Mesendoderm (in vitro differentiated cells): ENCODE measurements at regions not wholly inside any gene's neighbourhood (a gene's known extent, or its start where the extent isn't known, plus 50 kb on each side); places are given as distances from the start of the nearest gene placed in this dataset.

ENCODE experiments used
- DNase-seq: peaks from one replicate; pipeline ENCODE4 v3.0.0; 2013
- H2AK5ac ChIP-seq: 2 replicates; pipeline ENCODE4 v1.6.1; 2013; ENCODE audit warnings: low read length, inconsistent platforms
- H2BK120ac ChIP-seq: 2 replicates; pipeline ENCODE4 v1.6.1; 2013; ENCODE audit warnings: low read depth, mild to moderate bottlenecking, low read length, moderate library complexity, mixed read lengths
- H2BK15ac ChIP-seq: replicated peaks from 2 replicates; pipeline ENCODE4 v1.6.1; 2013; ENCODE audit warnings: low read depth, mild to moderate bottlenecking, moderate library complexity
- H2BK5ac ChIP-seq: 2 replicates; pipeline ENCODE4 v1.6.1; 2013; ENCODE audit warnings: low read length, inconsistent platforms
- H3K18ac ChIP-seq: 2 replicates; pipeline ENCODE4 v1.6.1; 2013; ENCODE audit warnings: mild to moderate bottlenecking, low read length, mixed read lengths
- H3K23ac ChIP-seq: one replicate; pipeline ENCODE4 v1.6.1; 2013; ENCODE audit warnings: low read length
- H3K27ac ChIP-seq: 2 replicates; pipeline ENCODE4 v1.5.1; 2013; ENCODE audit warnings: low read depth, mild to moderate bottlenecking, inconsistent platforms, low read length, moderate library complexity
- H3K27me3 ChIP-seq: 2 replicates; pipeline ENCODE4 v1.6.1; 2013; ENCODE audit warnings: low read length, control low read depth, mild to moderate bottlenecking, inconsistent platforms; ENCODE audit not compliant: insufficient read depth, poor library complexity
- H3K36me3 ChIP-seq: 2 replicates; pipeline ENCODE4 v1.6.1; 2013; ENCODE audit warnings: low read length, inconsistent platforms; ENCODE audit not compliant: control insufficient read depth, insufficient read depth
- H3K4ac ChIP-seq: one replicate; pipeline ENCODE4 v1.6.1; 2013; ENCODE audit warnings: low read depth, mild to moderate bottlenecking, low read length, moderate library complexity
- H3K4me1 ChIP-seq: 2 replicates; pipeline ENCODE4 v1.6.1; 2013; ENCODE audit warnings: low read depth, low read length, inconsistent platforms; ENCODE audit not compliant: control insufficient read depth
- H3K4me2 ChIP-seq: 2 replicates; pipeline ENCODE4 v1.6.1; 2013; ENCODE audit warnings: low read length
- H3K4me3 ChIP-seq: 2 replicates; pipeline ENCODE4 v1.5.1; 2013; ENCODE audit warnings: mild to moderate bottlenecking, low read length
- H3K56ac ChIP-seq: one replicate; pipeline ENCODE4 v1.6.1; 2013; ENCODE audit warnings: low read length
- H3K79me1 ChIP-seq: 2 replicates; pipeline ENCODE4 v1.6.1; 2013; ENCODE audit warnings: low read length, inconsistent platforms
- H3K79me2 ChIP-seq: 2 replicates; pipeline ENCODE4 v1.6.1; 2013; ENCODE audit warnings: mild to moderate bottlenecking, low read length; ENCODE audit not compliant: control insufficient read depth, insufficient read depth
- H3K9ac ChIP-seq: 2 replicates; pipeline ENCODE4 v1.6.1; 2013; ENCODE audit warnings: low read length, inconsistent platforms
- H4K5ac ChIP-seq: one replicate; pipeline ENCODE4 v1.6.1; 2013; ENCODE audit warnings: low read length
- H4K8ac ChIP-seq: one replicate; pipeline ENCODE4 v1.6.1; 2013; ENCODE audit warnings: low read depth, mild to moderate bottlenecking, control low read depth, low read length, moderate library complexity
- WGBS: extraction: QIAGEN DNeasy Blood & Tissue Kit; methylation state at CpG from one replicate; pipeline ENCODE4 v1.1.7; 2013; ENCODE audit warnings: low lambda C conversion rate, missing lambda C conversion rate; ENCODE audit not compliant: insufficient coverage; ENCODE audit errors: extremely low coverage; 5-methylcytosine and 5-hydroxymethylcytosine counted together

DNA sequence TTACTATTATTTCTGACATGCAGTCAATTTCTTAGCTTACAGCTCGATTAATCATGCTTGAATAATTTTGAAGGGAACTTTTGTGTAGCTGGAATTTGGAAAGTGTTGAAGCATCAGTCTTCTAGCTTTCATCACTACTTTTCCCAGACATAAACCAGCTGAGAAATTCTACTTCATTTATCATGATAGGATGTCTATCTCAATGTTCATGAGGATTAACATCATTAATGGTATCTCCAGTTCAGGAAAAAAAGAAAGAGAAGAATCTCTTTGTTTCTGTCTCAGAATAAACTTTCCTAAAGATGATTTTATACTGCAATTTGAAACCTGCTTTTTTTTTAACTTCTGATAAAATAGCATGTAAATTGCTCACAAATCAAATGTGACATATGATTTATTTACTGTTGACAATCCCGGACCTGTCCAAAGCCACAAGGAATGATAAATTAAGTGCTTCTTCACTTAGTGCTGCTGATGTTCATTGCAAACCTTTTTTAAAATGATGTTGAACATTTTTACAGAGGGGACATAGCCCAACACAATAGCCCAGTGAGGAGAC lies 412.1 kb upstream of the CLINT1 start:
- no peak overlapping the region for H3K4me3 ChIP-seq
- no peak overlapping the region for H2AK5ac ChIP-seq
- H3K56ac ChIP-seq = no peak overlapping the region
- H4K8ac ChIP-seq = no peak overlapping the region
- no peak overlapping the region for H3K23ac ChIP-seq
- H3K18ac ChIP-seq = no peak overlapping the region
- WGBS = no CpG with 5 or more reads among the region's 2 CpGs
- H2BK15ac ChIP-seq = no peak overlapping the region
- H3K4me1 ChIP-seq = peaks cover 3% of the 10 kb centered on the region
- H3K9ac ChIP-seq = no peak overlapping the region
- H3K79me1 ChIP-seq = no peaks in the 10 kb centered on the region
- no peaks in the 10 kb centered on the region for H3K36me3 ChIP-seq
- H3K27ac ChIP-seq = no peak overlapping the region
- H4K5ac ChIP-seq = no peak overlapping the region
- no peak overlapping the region for H2BK120ac ChIP-seq
- no peak overlapping the region for H2BK5ac ChIP-seq
- no peaks in the 10 kb centered on the region for H3K79me2 ChIP-seq
- H3K27me3 ChIP-seq = no peaks in the 10 kb centered on the region
- no peak overlapping the region for H3K4ac ChIP-seq
- no peak for DNase-seq
- no peak overlapping the region for H3K4me2 ChIP-seq

DNA sequence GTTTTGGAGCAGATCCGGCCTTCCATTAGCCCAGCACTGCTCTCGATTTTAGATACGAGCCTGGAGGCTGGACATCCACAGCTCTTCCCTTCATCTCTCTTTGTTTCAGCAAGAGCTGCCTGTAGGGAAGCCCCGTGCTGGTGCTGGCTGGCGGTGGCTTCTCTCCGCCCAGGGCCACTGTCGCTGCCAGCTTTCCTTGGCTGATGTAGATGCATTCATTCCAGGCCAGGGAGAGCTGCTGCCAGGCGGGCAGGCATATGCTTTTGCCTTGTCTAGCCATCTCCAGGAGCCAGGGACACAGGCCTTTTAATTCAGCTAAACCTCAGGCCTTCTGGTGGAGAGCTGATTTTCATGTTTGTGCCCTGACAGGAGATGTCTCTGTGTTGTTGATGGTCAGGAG lies 409.3 kb upstream of the CLINT1 start:
- Histone ChIP-seq H3K4me2 (no peak overlapping the region), H3K18ac (no peak overlapping the region)
- no CpG with 5 or more reads among the region's 8 CpGs for WGBS

DNA sequence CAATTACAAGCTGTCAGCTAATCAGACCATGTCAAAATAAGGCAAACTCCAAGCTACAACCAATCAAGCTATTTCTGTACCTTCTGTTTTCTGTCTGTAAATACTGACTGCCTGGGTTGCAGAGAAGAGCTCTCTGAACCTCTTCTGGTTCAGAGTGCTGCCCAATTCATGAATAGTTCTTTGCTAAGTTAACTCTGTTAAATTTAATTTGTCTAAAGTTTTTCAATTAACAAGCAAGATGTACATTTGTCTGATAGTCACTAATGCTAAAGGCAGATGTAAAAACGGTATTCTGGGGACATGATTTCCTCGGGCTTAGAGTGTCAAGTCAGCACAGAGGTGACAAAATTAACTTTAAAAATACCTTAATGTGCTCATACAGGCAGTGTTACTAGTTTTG lies 408.3 kb upstream of the CLINT1 start:
- Histone ChIP-seq H4K5ac (no peak overlapping the region), H3K23ac (no peak overlapping the region), H2AK5ac (no peak overlapping the region), H3K4me1 (no peaks in the 10 kb centered on the region), H2BK5ac (no peak overlapping the region), H3K4me2 (no peak overlapping the region), H2BK120ac (no peak overlapping the region), H3K36me3 (no peaks in the 10 kb centered on the region), H3K79me1 (no peaks in the 10 kb centered on the region), H4K8ac (no peak overlapping the region), H2BK15ac (no peak overlapping the region), H3K9ac (no peak overlapping the region), H3K79me2 (no peaks in the 10 kb centered on the region), H3K4me3 (no peak overlapping the region), H3K18ac (no peak overlapping the region), H3K27me3 (no peaks in the 10 kb centered on the region), H3K56ac (no peak overlapping the region), H3K4ac (no peak overlapping the region), H3K27ac (no peak overlapping the region)
- no CpG with 5 or more reads among the region's 2 CpGs for WGBS
- no peak for DNase-seq

More for the DNA sequence above, 409.3 kb upstream of the CLINT1 start:
- no peak overlapping the region for H2BK5ac ChIP-seq
- no peak overlapping the region for H2BK120ac ChIP-seq
- peaks cover 2% of the 10 kb centered on the region for H3K4me1 ChIP-seq
- DNase-seq = no peak
- no peak overlapping the region for H4K5ac ChIP-seq
- H3K56ac ChIP-seq = no peak overlapping the region
- no peaks in the 10 kb centered on the region for H3K79me1 ChIP-seq
- H3K79me2 ChIP-seq = no peaks in the 10 kb centered on the region
- no peaks in the 10 kb centered on the region for H3K36me3 ChIP-seq
- H3K4ac ChIP-seq = no peak overlapping the region
- no peak overlapping the region for H2AK5ac ChIP-seq
- no peak overlapping the region for H3K4me3 ChIP-seq
- no peak overlapping the region for H4K8ac ChIP-seq
- H2BK15ac ChIP-seq = no peak overlapping the region
- H3K23ac ChIP-seq = no peak overlapping the region
- H3K9ac ChIP-seq = no peak overlapping the region
- no peaks in the 10 kb centered on the region for H3K27me3 ChIP-seq
- H3K27ac ChIP-seq = no peak overlapping the region

DNA sequence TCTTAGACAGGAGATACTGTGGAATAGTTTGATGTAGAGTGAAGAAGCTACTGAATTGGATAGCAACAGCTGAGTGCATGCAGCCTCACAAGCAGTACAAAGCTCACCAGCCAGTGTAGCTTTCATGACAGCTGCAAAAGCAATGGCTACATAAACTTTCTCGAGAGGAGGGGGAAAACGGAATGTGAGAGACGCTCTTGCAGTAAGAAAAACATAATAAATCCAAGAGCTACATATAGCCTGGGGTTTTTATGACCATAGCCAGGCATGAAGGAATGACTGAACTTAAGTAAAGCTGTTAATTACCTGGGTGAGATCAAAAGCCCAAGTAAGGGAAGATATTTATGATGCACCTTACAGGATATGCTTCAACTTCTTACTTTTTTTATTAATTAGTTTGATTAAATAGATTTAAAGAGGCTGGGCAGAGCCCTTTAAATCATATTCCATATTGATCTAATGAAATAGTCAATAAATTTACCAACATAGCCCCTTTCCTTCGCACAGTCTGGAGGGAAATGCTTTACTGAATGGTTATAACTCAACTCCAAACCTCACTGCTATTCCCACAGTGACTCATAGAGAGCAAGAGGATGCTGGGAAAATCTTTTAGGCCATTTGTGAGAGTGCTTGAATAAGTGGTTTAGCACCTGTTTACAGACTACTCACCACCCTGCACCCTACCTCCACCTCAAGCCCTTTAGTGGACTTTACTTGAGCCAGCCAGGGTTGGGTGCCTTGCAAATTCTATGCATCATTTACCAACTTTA lies 407.2 kb upstream of the CLINT1 start:
- Histone ChIP-seq H4K8ac (no peak overlapping the region), H2AK5ac (no peak overlapping the region), H3K27ac (no peak overlapping the region), H3K9ac (no peak overlapping the region), H3K4me3 (no peak overlapping the region), H3K27me3 (no peaks in the 10 kb centered on the region), H3K36me3 (no peaks in the 10 kb centered on the region), H3K18ac (no peak overlapping the region), H3K56ac (no peak overlapping the region), H3K23ac (no peak overlapping the region), H2BK120ac (no peak overlapping the region), H3K4ac (no peak overlapping the region), H3K4me1 (no peaks in the 10 kb centered on the region), H4K5ac (no peak overlapping the region), H3K79me1 (no peaks in the 10 kb centered on the region), H3K4me2 (no peak overlapping the region), H3K79me2 (no peaks in the 10 kb centered on the region), H2BK5ac (no peak overlapping the region), H2BK15ac (no peak overlapping the region)
- no CpG with 5 or more reads among the region's 4 CpGs for whole genome bisulfite sequencing
- no peak for DNase-seq

DNA sequence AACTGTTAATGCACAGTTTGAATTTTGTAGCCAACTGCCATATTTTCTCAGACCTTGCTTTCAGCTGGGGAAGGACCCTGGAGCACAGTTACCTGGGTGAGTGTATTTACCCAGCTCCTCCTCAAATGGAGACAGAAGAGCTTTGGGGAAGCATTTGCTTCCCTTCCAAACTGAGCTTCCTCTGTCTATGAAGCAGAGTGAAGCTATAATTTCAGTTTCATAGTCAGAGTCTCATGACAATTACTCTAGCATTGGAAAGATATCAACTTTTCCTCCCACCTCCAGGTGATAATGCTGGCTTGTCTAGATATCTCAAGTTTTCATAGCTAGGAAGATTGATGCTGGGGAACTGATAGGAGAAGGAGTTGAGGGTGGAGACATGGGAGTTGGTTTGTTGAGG lies 406.4 kb upstream of the CLINT1 start:
- Histone ChIP-seq H3K56ac (no peak overlapping the region), H2BK5ac (no peak overlapping the region), H3K4me3 (no peak overlapping the region), H3K18ac (no peak overlapping the region), H3K23ac (no peak overlapping the region), H3K36me3 (no peaks in the 10 kb centered on the region), H2AK5ac (no peak overlapping the region), H2BK120ac (no peak overlapping the region), H3K27ac (no peak overlapping the region), H3K4me1 (no peaks in the 10 kb centered on the region), H3K9ac (no peak overlapping the region), H4K8ac (no peak overlapping the region), H3K4me2 (no peak overlapping the region), H3K4ac (no peak overlapping the region), H3K79me1 (no peaks in the 10 kb centered on the region), H2BK15ac (no peak overlapping the region), H4K5ac (no peak overlapping the region), H3K79me2 (no peaks in the 10 kb centered on the region), H3K27me3 (no peaks in the 10 kb centered on the region)
- DNase-seq = no peak

DNA sequence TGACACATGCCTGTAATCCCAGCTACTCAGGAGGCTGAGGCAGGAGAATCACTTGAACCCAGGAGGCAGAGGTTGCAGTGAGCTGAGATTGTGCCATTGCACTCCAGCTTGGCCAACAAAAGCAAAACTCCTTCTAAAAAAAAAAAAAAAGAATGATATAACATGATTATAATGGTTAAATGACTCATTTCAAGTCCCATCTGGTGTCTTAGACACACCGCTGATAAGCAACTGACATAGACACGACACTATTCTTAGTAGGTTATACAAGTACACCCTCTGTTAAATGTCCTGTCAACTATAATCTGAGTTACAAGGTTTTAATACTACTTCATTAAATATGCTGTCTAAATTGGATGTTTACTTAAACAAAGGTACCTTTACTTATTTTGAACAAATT lies 405.3 kb upstream of the CLINT1 start:
- Histone ChIP-seq H3K79me1 (no peaks in the 10 kb centered on the region), H3K18ac (no peak overlapping the region), H2BK5ac (no peak overlapping the region), H2BK15ac (no peak overlapping the region), H3K27me3 (no peaks in the 10 kb centered on the region), H3K9ac (no peak overlapping the region), H3K4me1 (no peaks in the 10 kb centered on the region), H4K8ac (no peak overlapping the region), H4K5ac (no peak overlapping the region), H2AK5ac (no peak overlapping the region), H3K27ac (no peak overlapping the region), H3K4me2 (no peak overlapping the region), H3K79me2 (no peaks in the 10 kb centered on the region), H3K56ac (no peak overlapping the region), H3K23ac (no peak overlapping the region), H3K36me3 (no peaks in the 10 kb centered on the region), H3K4ac (no peak overlapping the region), H3K4me3 (no peak overlapping the region), H2BK120ac (no peak overlapping the region)
- WGBS = no CpG with 5 or more reads among the region's 2 CpGs
- no peak for DNase-seq
